Liver (tissue), 8 donors: ENCODE measurements at regions not wholly inside any gene's neighbourhood (a gene's known extent, or its start where the extent isn't known, plus 50 kb on each side); places are given as distances from the start of the nearest gene placed in this dataset.

ENCODE experiments used
- DNase-seq: peaks from one replicate; pipeline ENCODE4 v3.0.0-alpha.2; 2017; ENCODE audit warnings: low spot score
- H3K27ac ChIP-seq, 2 donors: one replicate each; pipeline ENCODE4 v1.7.0; 2013; ENCODE audit warnings: inconsistent platforms in 2 of 2, low read length in 2 of 2, control low read depth in 1 of 2, low read depth in 1 of 2, mild to moderate bottlenecking in 1 of 2
- H3K27me3 ChIP-seq, 4 donors: one replicate each; pipeline versions ENCODE4 v1.6.1 to v1.7.0; 2013; ENCODE audit warnings: low read length in 3 of 4, inconsistent platforms in 1 of 4, mild to moderate bottlenecking in 1 of 4, moderate library complexity in 1 of 4; ENCODE audit not compliant: control insufficient read depth in 4 of 4, insufficient read depth in 4 of 4
- H3K36me3 ChIP-seq, 4 donors: one replicate each; pipeline versions ENCODE4 v1.6.1 to v1.7.0; 2013; ENCODE audit warnings: low read length in 3 of 4, mild to moderate bottlenecking in 3 of 4, low read depth in 1 of 4, moderate library complexity in 1 of 4; ENCODE audit not compliant: control insufficient read depth in 4 of 4, insufficient read depth in 3 of 4
- H3K4me1 ChIP-seq, 4 donors: one replicate each; pipeline versions ENCODE4 v1.6.1 to v1.7.0; 2013; ENCODE audit warnings: low read length in 3 of 4, mild to moderate bottlenecking in 3 of 4, moderate library complexity in 1 of 4; ENCODE audit not compliant: control insufficient read depth in 4 of 4, insufficient read depth in 4 of 4
- H3K4me3 ChIP-seq, 3 donors: one replicate each; pipeline versions ENCODE4 v1.6.1 to v1.7.0; 2013; ENCODE audit warnings: low read length in 3 of 3, control low read depth in 1 of 3, low read depth in 1 of 3, mild to moderate bottlenecking in 1 of 3
- H3K9ac ChIP-seq, 2 donors: one replicate each; pipeline ENCODE4 v1.7.0; 2013; ENCODE audit warnings: low read length in 2 of 2, mild to moderate bottlenecking in 2 of 2, moderate library complexity in 2 of 2, control low read depth in 1 of 2, low read depth in 1 of 2
- H3K9me3 ChIP-seq, 4 donors: one replicate each; pipeline versions ENCODE4 v1.6.1 to v1.7.0; 2013; ENCODE audit warnings: low read length in 3 of 4; ENCODE audit not compliant: control insufficient read depth in 4 of 4
- EGR1 ChIP-seq, 2 donors: IDR thresholded peaks; 2 replicates each; pipeline ENCODE4 v1.6.1; 2016 to 2018; ENCODE audit warnings: antibody characterized with exemption in 2 of 2, low read depth in 2 of 2
- HNF4G ChIP-seq: IDR thresholded peaks from 2 replicates; pipeline ENCODE4 v1.6.1; 2016; ENCODE audit warnings: antibody characterized with exemption
- NR2F2 ChIP-seq: IDR thresholded peaks from 2 replicates; pipeline ENCODE4 v1.6.1; 2016; ENCODE audit warnings: antibody characterized with exemption
- REST ChIP-seq: IDR thresholded peaks from 2 replicates; pipeline ENCODE4 v1.6.1; 2016; ENCODE audit warnings: antibody characterized with exemption, mild to moderate bottlenecking
- TAF1 ChIP-seq: conservative IDR thresholded peaks from 2 replicates; pipeline ENCODE4 v1.6.1; 2016; ENCODE audit warnings: antibody characterized with exemption, mild to moderate bottlenecking
- ZBTB33 ChIP-seq: IDR thresholded peaks from 2 replicates; pipeline ENCODE4 v1.6.1; 2016; ENCODE audit warnings: antibody characterized with exemption
- WGBS: extraction: QIAGEN DNeasy Blood & Tissue Kit; methylation state at CpG from one replicate; pipeline ENCODE4 v1.1.7; 2013; 5-methylcytosine and 5-hydroxymethylcytosine counted together
- TF ChIP-seq, protein P1 (sequence below): fragments of 150-350 bp; IDR thresholded peaks from 2 replicates; pipeline ENCODE4 v1.5.1; 2017; ENCODE audit warnings: improper control_type of control experiment, low read depth, low read length; ENCODE audit not compliant: missing input control
- donor health status: healthy.
- donor health status: healthy.
- donor health status: healthy.
- donor health status: healthy.
- donor health status: healthy.

- Histone ChIP-seq H3K27ac (no peak overlapping the region), H3K4me3 (no peak overlapping the region), H3K9me3 (peaks cover 0 to 1% (median 0%) of the 10 kb centered on the region in 4 donors), H3K27me3 (no peaks in the 10 kb centered on the region), H3K9ac (no peak overlapping the region), H3K36me3 (no peaks in the 10 kb centered on the region), H3K4me1 (peaks cover 0 to 5% (median 0%) of the 10 kb centered on the region in 4 donors)
- TF ChIP-seq, protein P1, sequence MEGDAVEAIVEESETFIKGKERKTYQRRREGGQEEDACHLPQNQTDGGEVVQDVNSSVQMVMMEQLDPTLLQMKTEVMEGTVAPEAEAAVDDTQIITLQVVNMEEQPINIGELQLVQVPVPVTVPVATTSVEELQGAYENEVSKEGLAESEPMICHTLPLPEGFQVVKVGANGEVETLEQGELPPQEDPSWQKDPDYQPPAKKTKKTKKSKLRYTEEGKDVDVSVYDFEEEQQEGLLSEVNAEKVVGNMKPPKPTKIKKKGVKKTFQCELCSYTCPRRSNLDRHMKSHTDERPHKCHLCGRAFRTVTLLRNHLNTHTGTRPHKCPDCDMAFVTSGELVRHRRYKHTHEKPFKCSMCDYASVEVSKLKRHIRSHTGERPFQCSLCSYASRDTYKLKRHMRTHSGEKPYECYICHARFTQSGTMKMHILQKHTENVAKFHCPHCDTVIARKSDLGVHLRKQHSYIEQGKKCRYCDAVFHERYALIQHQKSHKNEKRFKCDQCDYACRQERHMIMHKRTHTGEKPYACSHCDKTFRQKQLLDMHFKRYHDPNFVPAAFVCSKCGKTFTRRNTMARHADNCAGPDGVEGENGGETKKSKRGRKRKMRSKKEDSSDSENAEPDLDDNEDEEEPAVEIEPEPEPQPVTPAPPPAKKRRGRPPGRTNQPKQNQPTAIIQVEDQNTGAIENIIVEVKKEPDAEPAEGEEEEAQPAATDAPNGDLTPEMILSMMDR, result no peak
- 79% methylated on average over 4 of the region's 4 CpGs for WGBS
- DNase-seq, result no peak
These were observed 200.0 kb upstream of the LDB2 start for GRCh38 chr4:17098401-17098800.

- Histone ChIP-seq H3K27me3 (no peaks in the 10 kb centered on the region), H3K4me1 (peaks cover 0 to 5% (median 0%) of the 10 kb centered on the region in 4 donors), H3K27ac (no peak overlapping the region), H3K36me3 (no peaks in the 10 kb centered on the region), H3K9me3 (peaks cover 0 to 1% (median 0%) of the 10 kb centered on the region in 4 donors), H3K4me3 (no peak overlapping the region), H3K9ac (no peak overlapping the region)
- TF ChIP-seq HNF4G (no peak), NR2F2 (no peak)
- WGBS, result 50% methylated on average over 1 of the region's 1 CpG
- DNase-seq, result no peak
These were observed 198.9 kb upstream of the LDB2 start for GRCh38 chr4:17097362-17097761.

DNA sequence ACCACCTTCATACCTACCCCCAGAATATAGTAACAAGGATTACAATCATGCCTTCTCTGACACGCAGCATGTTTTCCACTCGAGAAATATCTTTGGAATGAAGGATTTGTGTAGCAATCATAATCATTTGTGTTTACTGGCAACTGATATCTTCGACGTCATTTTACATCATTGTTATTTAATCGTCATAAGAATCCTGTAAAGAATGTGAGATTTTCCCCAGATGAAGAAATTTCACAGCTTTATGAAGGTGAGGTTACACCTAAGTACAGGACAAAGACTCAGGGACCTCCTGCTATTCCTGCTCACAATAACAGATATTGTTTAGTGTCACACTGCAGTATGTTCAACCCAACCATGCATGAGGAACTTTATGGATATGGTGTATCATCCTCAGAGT, 198.2 kb upstream of the LDB2 start:
- peaks cover 0 to 5% (median 0%) of the 10 kb centered on the region in 4 donors for H3K4me1 ChIP-seq
- no peak overlapping the region for H3K27ac ChIP-seq
- WGBS, result 72% methylated on average over 5 of the region's 5 CpGs
- TF ChIP-seq REST, result no peak
- no peak for TF ChIP-seq TAF1
- TF ChIP-seq EGR1 (IDR thresholded peaks at IDR 0.05; ENCODE audit: low read depth in 2 of 2), result no peak
- TF ChIP-seq ZBTB33, result no peak
- no peak for DNase-seq
- H3K9me3 ChIP-seq, result peaks cover 0 to under 1% (median 0%) of the 10 kb centered on the region in 4 donors
- H3K27me3 ChIP-seq, result no peaks in the 10 kb centered on the region
- no peak overlapping the region for H3K9ac ChIP-seq
- H3K4me3 ChIP-seq, result no peak overlapping the region
- no peaks in the 10 kb centered on the region for H3K36me3 ChIP-seq
